GM19099 (cell line): ENCODE measurements at regions not wholly inside any gene's neighbourhood (a gene's known extent, or its start where the extent isn't known, plus 50 kb on each side); places are given as distances from the start of the nearest gene placed in this dataset.

Experiments used
- POLR2A ChIP-seq: IDR thresholded peaks from 3 replicates; pipeline ENCODE4 v1.6.1; 2011; ENCODE audit warnings: low read depth; ENCODE audit not compliant: insufficient read length; ENCODE audit errors: extremely low read depth

DNA sequence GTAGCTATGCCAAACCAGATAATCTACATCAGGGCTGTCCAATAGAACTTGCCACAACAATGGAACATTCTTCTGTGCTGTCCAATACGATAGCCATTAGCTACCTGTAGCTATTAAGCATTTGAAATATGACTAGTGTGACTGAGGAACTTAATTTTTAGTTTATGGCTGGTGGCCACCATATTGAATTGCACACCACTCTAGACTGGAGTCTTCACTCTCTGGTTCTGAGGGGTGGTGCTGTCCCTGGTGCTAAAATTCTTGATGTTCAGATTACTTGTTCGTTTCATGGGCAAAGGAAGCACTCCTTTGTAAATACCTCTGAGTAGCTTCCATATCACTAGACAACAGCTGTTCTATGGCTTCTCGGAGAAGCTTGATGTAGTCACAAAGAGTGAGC is 296.6 kb downstream of the NPIPA8 start:
- no peak for TF ChIP-seq POLR2A

GRCh38 chr16:18037051-18037450 is 299.5 kb downstream of the NPIPA8 start:
- TF ChIP-seq POLR2A: no peak

- no peak for TF ChIP-seq POLR2A
These were observed 311.9 kb downstream of the NPIPA8 start for GRCh38 chr16:18024611-18025010.

DNA sequence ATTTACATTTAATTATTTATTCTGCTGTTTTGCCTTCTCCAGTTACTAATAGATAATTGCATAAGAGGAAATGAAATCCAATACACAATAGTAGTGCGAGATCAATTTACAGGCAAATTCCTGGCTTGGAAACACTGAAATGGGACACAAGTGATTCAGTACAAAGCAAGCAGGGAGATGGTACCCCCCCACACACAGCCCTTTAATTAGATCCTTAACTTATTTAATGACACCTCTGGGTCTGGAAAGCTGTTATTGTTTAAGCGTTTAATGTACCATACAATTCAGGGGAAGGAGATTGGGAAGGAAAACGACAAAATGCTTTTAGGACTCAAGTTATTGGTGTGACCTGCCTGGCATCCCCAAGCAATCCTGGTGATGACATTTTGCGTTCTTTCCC is 318.2 kb downstream of the NPIPA8 start:
- TF ChIP-seq POLR2A: no peak

GRCh38 chr16:18013863-18014262 is 322.7 kb downstream of the NPIPA8 start:
- TF ChIP-seq POLR2A: no peak

- no peak for TF ChIP-seq POLR2A
These were observed 328.2 kb downstream of the NPIPA8 start for GRCh38 chr16:18008356-18008755.

GRCh38 chr16:18003033-18003432 is 333.5 kb downstream of the NPIPA8 start:
- no peak for TF ChIP-seq POLR2A

DNA sequence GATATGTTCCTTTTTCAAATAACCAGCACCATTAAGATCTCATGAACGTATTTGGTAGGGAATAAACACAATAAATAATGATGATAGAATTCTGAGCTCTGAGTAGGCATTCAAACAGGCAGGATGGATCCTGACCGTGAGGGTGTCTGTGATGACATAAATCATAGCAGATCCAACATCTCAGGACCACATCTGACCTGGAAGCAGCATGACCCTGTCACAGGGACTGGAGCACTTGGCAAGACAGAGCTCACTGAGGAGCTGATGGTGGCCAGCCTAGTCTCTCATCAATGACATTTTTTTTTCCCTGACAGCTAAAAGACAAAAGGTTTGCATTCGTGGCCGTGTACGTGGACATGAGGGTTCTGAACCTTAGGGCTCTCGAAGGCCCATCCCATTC is 337.5 kb downstream of the NPIPA8 start:
- TF ChIP-seq POLR2A: no peak

GRCh38 chr16:17998550-17998949 is 338.0 kb downstream of the NPIPA8 start:
- TF ChIP-seq POLR2A: no peak

DNA sequence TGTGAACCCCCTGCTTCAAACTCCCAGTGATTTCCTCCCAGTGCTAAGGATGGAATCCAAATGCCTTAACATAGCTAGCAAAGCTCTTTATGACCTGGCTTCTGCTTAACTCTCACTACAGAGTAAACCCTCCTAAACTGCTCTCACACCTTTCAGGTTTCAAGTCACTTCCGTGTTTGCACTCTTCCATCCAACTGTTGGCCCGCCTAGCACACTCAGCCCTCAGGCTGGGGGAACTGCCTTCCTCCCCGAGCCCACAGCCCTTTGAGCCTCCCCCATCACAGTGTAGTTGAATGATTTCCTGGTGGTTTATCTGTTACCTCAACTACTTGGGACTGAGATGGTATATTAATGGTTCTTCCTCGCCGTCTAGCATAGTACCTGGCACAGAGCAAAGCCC is 342.5 kb downstream of the NPIPA8 start:
- no peak for TF ChIP-seq POLR2A

GRCh38 chr16:17992416-17992815 is 344.1 kb downstream of the NPIPA8 start:
- no peak for TF ChIP-seq POLR2A

DNA sequence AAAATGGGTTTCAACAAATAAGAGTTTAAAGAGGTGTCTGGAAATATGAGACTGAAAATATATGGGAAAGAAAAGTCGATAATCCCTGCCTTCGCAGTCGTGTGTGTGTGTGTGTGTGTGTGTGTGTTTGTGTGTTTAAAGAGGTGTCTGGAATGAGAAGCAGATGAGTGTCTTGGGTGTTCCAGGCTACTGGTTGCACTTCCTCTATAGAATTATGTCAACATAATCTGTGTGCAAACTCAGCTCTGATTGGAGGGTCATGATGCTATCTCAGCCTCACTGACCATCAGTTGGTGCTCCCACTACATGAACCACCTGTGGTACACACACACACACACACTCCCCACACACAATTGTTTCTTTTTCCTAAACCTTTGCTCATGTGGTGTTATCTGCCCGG is 347.3 kb downstream of the NPIPA8 start:
- TF ChIP-seq POLR2A: no peak

- TF ChIP-seq POLR2A: no peak
These were observed 347.7 kb downstream of the NPIPA8 start for GRCh38 chr16:17988839-17989238.

GRCh38 chr16:17986991-17987390 is 349.5 kb downstream of the NPIPA8 start:
- TF ChIP-seq POLR2A: no peak

DNA sequence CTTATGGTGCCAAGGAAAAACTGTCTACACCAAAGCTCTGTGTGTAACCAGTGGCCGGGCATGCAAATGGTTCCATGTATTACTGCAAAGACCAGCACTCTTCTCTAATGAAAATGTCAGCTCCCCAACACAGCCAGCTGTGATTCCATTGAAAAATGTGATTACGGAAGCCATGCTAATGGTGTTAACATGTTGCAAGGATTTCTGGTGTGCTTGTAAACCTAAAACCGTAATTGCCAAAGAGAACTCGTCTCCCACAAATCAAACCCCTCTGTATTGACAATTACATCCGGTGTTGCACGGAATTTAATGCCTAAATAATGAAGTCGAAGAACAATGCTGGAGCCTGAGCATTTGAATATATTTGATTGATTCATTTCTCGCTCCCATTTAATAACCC is 351.7 kb downstream of the NPIPA8 start:
- TF ChIP-seq POLR2A: no peak

- no peak for TF ChIP-seq POLR2A
These were observed 352.5 kb downstream of the NPIPA8 start for GRCh38 chr16:17983847-17984639.

GRCh38 chr16:17983114-17983513 is 353.4 kb downstream of the NPIPA8 start:
- no peak for TF ChIP-seq POLR2A
